ENCODE measurements at regions not wholly inside any gene's neighbourhood (a gene's known extent, or its start where the extent isn't known, plus 50 kb on each side); places are given as distances from the start of the nearest gene placed in this dataset.

DNA sequence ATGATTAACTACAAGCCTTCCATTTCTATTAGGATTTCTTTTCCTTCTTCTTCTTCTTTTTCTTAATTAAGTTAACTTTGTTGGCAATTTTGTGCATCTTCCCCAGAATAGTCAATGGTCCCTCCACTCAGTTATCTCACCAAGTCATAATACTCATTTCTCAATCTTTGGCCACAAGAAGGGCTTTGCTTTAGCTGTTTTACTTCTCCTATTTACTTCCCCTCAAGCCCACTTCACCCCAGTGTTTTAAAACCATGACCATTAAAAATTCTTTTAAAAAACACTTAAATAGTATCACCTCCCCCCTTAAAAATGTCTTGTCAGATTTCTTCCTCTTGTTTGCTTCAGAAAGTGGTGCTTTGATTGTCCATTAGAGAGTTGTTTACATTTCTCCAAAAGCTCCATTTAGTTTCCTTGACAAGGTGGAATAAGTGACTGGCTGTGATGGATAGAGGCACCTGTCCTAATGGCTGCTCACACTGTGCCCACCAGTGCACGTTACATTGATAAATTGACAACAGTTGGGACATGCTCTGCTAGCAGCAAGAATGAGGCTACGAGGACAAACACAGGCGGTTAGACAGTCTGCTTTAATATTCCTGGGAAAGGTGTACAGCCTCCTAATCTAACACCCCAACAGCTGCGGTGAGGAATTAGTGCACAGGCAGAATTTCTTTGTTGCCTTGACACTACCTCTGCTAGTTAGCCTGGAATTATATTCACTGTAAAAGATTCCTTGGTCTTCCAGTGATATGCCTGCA, 354.7 kb downstream of the LMO4 start:
- H3K9ac ChIP-seq (ENCODE audit: low read length), result no peak overlapping the region
- H3K4me3 ChIP-seq (ENCODE audit: low read length), result no peak overlapping the region
- no peaks in the 10 kb centered on the region for H3K36me3 ChIP-seq (replicated peaks; ENCODE audit: insufficient read depth, low read length)
- DNase-seq, result no peak
- no peak overlapping the region for H3K27ac ChIP-seq (ENCODE audit: low read length)
- no peaks in the 10 kb centered on the region for H3F3A ChIP-seq (ENCODE audit: insufficient read depth, low read length)
- no peaks in the 10 kb centered on the region for H3K27me3 ChIP-seq (replicated peaks; ENCODE audit: insufficient read depth, low read length)
- H3K4me2 ChIP-seq (ENCODE audit: low read depth, low read length), result no peak overlapping the region
- H2AFZ ChIP-seq (ENCODE audit: low read length), result no peak overlapping the region
- H3K79me2 ChIP-seq (ENCODE audit: low read length), result no peaks in the 10 kb centered on the region
- H3K4me1 ChIP-seq (ENCODE audit: low read length), result no peaks in the 10 kb centered on the region
- TF ChIP-seq EZH2phosphoT487 (IDR thresholded peaks at IDR 0.05; ENCODE audit: low read length) (no peak), EZH2 (optimal IDR thresholded peaks at IDR 0.05; ENCODE audit: low read depth, low read length) (no peak)
- TF ChIP-seq, protein P1, sequence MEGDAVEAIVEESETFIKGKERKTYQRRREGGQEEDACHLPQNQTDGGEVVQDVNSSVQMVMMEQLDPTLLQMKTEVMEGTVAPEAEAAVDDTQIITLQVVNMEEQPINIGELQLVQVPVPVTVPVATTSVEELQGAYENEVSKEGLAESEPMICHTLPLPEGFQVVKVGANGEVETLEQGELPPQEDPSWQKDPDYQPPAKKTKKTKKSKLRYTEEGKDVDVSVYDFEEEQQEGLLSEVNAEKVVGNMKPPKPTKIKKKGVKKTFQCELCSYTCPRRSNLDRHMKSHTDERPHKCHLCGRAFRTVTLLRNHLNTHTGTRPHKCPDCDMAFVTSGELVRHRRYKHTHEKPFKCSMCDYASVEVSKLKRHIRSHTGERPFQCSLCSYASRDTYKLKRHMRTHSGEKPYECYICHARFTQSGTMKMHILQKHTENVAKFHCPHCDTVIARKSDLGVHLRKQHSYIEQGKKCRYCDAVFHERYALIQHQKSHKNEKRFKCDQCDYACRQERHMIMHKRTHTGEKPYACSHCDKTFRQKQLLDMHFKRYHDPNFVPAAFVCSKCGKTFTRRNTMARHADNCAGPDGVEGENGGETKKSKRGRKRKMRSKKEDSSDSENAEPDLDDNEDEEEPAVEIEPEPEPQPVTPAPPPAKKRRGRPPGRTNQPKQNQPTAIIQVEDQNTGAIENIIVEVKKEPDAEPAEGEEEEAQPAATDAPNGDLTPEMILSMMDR (IDR thresholded peaks at IDR 0.05; ENCODE audit: low read length), result no peak
- H4K20me1 ChIP-seq (ENCODE audit: insufficient read depth, low read length), result no peaks in the 10 kb centered on the region
- no peaks in the 10 kb centered on the region for H3K9me2 ChIP-seq (replicated peaks; ENCODE audit: insufficient read depth, low read length)
- no peaks in the 10 kb centered on the region for H3K9me3 ChIP-seq (replicated peaks; ENCODE audit: insufficient read depth, low read length)

DNA sequence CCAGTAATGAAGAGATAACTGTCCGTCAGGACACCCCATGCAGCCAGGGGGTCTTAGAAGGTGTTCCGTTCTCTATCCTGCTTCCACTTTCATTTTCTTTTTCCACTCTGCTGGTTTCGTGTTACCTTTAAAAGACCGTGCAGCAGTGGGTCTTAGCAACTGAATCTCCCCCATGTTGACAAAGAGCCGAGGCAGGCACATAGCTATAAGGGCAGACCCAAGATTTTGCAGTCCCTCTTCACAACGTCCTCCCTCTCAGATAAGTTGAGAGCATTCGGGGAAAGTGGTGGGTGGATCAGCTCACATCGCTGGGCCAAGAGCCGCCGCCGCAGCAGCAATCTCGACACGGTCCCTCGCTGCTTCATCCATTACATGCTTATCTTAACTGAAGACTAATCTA, 355.5 kb downstream of the LMO4 start:
- Histone ChIP-seq H3K9me2 (replicated peaks; ENCODE audit: insufficient read depth, low read length) (no peaks in the 10 kb centered on the region), H3K4me3 (ENCODE audit: low read length) (no peak overlapping the region), H3K4me1 (ENCODE audit: low read length) (no peaks in the 10 kb centered on the region), H3K9ac (ENCODE audit: low read length) (no peak overlapping the region), H3K79me2 (ENCODE audit: low read length) (no peaks in the 10 kb centered on the region), H3F3A (ENCODE audit: insufficient read depth, low read length) (no peaks in the 10 kb centered on the region), H4K20me1 (ENCODE audit: insufficient read depth, low read length) (no peaks in the 10 kb centered on the region), H3K36me3 (replicated peaks; ENCODE audit: insufficient read depth, low read length) (no peaks in the 10 kb centered on the region), H3K27ac (ENCODE audit: low read length) (no peak overlapping the region), H3K27me3 (replicated peaks; ENCODE audit: insufficient read depth, low read length) (no peaks in the 10 kb centered on the region), H3K9me3 (replicated peaks; ENCODE audit: insufficient read depth, low read length) (no peaks in the 10 kb centered on the region), H2AFZ (ENCODE audit: low read length) (no peak overlapping the region), H3K4me2 (ENCODE audit: low read depth, low read length) (no peak overlapping the region)
- DNase-seq, result no peak
- TF ChIP-seq EZH2phosphoT487 (IDR thresholded peaks at IDR 0.05; ENCODE audit: low read length) (no peak), EZH2 (optimal IDR thresholded peaks at IDR 0.05; ENCODE audit: low read depth, low read length) (no peak)
- TF ChIP-seq, protein P1 (IDR thresholded peaks at IDR 0.05; ENCODE audit: low read length), result no peak

GRCh38 chr1:87684713-87685205, 356.1 kb downstream of the LMO4 start:
- Histone ChIP-seq H3F3A (ENCODE audit: insufficient read depth, low read length) (no peaks in the 10 kb centered on the region), H3K4me3 (ENCODE audit: low read length) (no peak overlapping the region), H3K9me2 (replicated peaks; ENCODE audit: insufficient read depth, low read length) (no peaks in the 10 kb centered on the region), H4K20me1 (ENCODE audit: insufficient read depth, low read length) (no peaks in the 10 kb centered on the region), H3K79me2 (ENCODE audit: low read length) (no peaks in the 10 kb centered on the region), H2AFZ (ENCODE audit: low read length) (no peak overlapping the region), H3K27me3 (replicated peaks; ENCODE audit: insufficient read depth, low read length) (no peaks in the 10 kb centered on the region), H3K9me3 (replicated peaks; ENCODE audit: insufficient read depth, low read length) (no peaks in the 10 kb centered on the region), H3K36me3 (replicated peaks; ENCODE audit: insufficient read depth, low read length) (no peaks in the 10 kb centered on the region), H3K27ac (ENCODE audit: low read length) (no peak overlapping the region), H3K9ac (ENCODE audit: low read length) (no peak overlapping the region), H3K4me1 (ENCODE audit: low read length) (no peaks in the 10 kb centered on the region), H3K4me2 (ENCODE audit: low read depth, low read length) (no peak overlapping the region)
- DNase-seq, result no peak
- TF ChIP-seq EZH2phosphoT487 (IDR thresholded peaks at IDR 0.05; ENCODE audit: low read length) (no peak), EZH2 (optimal IDR thresholded peaks at IDR 0.05; ENCODE audit: low read depth, low read length) (no peak)
- TF ChIP-seq, protein P1 (IDR thresholded peaks at IDR 0.05; ENCODE audit: low read length), result no peak
